Lung (tissue), 11 donors: ENCODE measurements at regions not wholly inside any gene's neighbourhood (a gene's known extent, or its start where the extent isn't known, plus 50 kb on each side); places are given as distances from the start of the nearest gene placed in this dataset.

ENCODE experiments used
- ATAC-seq: fragments of 200-7000 bp; cut with Tn5 transposase; one replicate; pipeline ENCODE4 v1.9.1; 2020; ENCODE audit warnings: moderate number of reproducible peaks; ENCODE audit not compliant: insufficient read depth, low FRiP score
- DNase-seq, 3 donors: peaks; one replicate each; pipeline ENCODE4 v3.0.0-alpha.2; 2013 to 2017
- H3K27ac ChIP-seq, 2 donors: one replicate each; pipeline ENCODE4 v1.5.1; 2013; ENCODE audit warnings: mild to moderate bottlenecking in 2 of 2, moderate library complexity in 2 of 2, control low read depth in 1 of 2, inconsistent platforms in 1 of 2, low read depth in 1 of 2, low read length in 1 of 2
- H3K27me3 ChIP-seq, 3 donors: one replicate each; pipeline ENCODE4 v1.5.1; 2013; ENCODE audit warnings: low read length in 2 of 3; ENCODE audit not compliant: control insufficient read depth in 3 of 3, insufficient read depth in 3 of 3
- H3K36me3 ChIP-seq, 4 donors: one replicate each; pipeline ENCODE4 v1.5.1; 2013; ENCODE audit warnings: low read length in 4 of 4, mild to moderate bottlenecking in 1 of 4, moderate library complexity in 1 of 4; ENCODE audit not compliant: control insufficient read depth in 4 of 4, insufficient read depth in 4 of 4
- H3K4me1 ChIP-seq, 5 donors: one replicate each; pipeline ENCODE4 v1.5.1; 2013; ENCODE audit warnings: low read length in 5 of 5, mild to moderate bottlenecking in 2 of 5, moderate library complexity in 1 of 5; ENCODE audit not compliant: control insufficient read depth in 5 of 5, insufficient read depth in 5 of 5
- H3K4me3 ChIP-seq: one replicate; pipeline ENCODE4 v1.5.1; 2013; ENCODE audit warnings: mild to moderate bottlenecking, control low read depth, moderate library complexity
- H3K9ac ChIP-seq, 2 donors: one replicate each; pipeline ENCODE4 v1.5.1; 2013; ENCODE audit warnings: low read length in 2 of 2, control low read depth in 1 of 2; ENCODE audit not compliant: insufficient read depth in 1 of 2
- H3K9me3 ChIP-seq, 4 donors: one replicate each; pipeline ENCODE4 v1.5.1; 2013; ENCODE audit warnings: low read length in 3 of 4, mild to moderate bottlenecking in 1 of 4, moderate library complexity in 1 of 4; ENCODE audit not compliant: control insufficient read depth in 4 of 4, insufficient read depth in 3 of 4
- WGBS, 2 donors: extraction: QIAGEN DNeasy Blood & Tissue Kit; methylation state at CpG; one replicate each; pipeline ENCODE4 v1.1.7; 2013; 5-methylcytosine and 5-hydroxymethylcytosine counted together
- TF ChIP-seq, protein P1 (sequence below): IDR thresholded peaks from 2 replicates; pipeline ENCODE4 v1.5.1; 2012; ENCODE audit warnings: mild to moderate bottlenecking; ENCODE audit errors: control extremely low read depth, extremely low read depth
- donor health status: control.
- donor health status: control.
- donor health status: Bipolar disorder and iron deficiency.
- donor health status: healthy.
- donor health status: DM: yes; HTN: yes; CAD: no.

DNA sequence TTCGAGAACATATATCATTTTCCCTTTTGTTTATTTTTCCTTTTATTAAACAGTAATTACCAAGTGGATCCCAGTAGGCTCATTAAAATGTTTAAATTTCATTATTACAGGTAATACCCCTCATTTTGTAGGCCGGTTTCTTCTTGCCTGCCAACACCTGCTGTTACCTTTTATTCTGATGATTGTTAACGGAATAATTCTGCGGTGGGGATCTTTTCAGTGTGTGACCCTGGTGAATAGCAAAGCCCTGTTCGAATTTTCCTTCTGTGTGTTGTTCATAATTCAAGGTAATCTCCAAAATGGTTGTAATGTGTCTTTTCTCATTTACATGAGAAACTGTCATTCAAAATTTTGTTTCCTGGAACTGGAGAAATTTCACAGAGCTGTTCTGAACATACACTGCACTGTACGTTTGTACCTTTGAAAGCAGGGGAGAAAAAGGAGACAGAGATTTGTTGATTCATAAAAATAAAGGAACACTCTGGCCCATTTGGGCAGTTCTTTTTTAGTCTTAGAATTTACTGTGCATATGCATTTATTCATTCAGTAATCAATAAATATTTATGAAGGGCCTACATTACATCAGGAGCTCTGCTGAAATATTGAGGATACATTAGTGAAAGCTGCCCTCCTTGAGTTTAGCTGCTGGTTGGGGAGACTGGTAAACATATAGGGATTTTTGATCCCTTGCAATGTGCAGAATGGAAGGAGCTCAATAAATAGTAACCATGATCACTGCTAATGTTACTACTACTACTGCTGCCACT is 502.0 kb downstream of the QKI start:
- no peaks in the 10 kb centered on the region for H3K4me1 ChIP-seq
- no peak overlapping the region for H3K4me3 ChIP-seq
- DNase-seq (no peak), ATAC-seq (no peak)
- no peaks in the 10 kb centered on the region for H3K27me3 ChIP-seq
- TF ChIP-seq, protein P1, sequence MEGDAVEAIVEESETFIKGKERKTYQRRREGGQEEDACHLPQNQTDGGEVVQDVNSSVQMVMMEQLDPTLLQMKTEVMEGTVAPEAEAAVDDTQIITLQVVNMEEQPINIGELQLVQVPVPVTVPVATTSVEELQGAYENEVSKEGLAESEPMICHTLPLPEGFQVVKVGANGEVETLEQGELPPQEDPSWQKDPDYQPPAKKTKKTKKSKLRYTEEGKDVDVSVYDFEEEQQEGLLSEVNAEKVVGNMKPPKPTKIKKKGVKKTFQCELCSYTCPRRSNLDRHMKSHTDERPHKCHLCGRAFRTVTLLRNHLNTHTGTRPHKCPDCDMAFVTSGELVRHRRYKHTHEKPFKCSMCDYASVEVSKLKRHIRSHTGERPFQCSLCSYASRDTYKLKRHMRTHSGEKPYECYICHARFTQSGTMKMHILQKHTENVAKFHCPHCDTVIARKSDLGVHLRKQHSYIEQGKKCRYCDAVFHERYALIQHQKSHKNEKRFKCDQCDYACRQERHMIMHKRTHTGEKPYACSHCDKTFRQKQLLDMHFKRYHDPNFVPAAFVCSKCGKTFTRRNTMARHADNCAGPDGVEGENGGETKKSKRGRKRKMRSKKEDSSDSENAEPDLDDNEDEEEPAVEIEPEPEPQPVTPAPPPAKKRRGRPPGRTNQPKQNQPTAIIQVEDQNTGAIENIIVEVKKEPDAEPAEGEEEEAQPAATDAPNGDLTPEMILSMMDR: no peak
- no peak overlapping the region for H3K9ac ChIP-seq
- no peak overlapping the region for H3K27ac ChIP-seq
- H3K9me3 ChIP-seq: peaks cover 0 to 2% (median 0%) of the 10 kb centered on the region in 4 donors
- no peaks in the 10 kb centered on the region for H3K36me3 ChIP-seq
- WGBS, 2 donors: 88 to 91% methylated on average over 6 of the region's 6 CpGs

DNA sequence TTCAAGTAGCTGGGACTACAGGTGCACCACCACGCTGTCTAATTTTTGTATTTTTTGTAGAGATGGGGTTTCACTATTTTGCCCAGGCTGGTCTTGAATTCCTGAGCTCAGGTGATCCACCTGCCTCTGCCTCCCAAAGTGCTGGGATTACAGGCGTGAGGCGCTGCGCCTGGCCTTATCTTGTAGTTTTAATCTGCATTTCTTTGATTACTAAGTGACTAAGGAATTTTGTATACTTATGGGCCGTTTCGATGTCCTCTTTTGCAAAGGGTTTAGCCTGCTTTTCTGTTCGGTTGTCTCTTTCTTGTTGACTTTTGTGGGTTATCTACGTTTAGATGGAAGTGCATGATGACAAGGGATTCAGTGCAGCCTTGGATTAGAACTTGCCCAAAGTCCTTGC is 500.6 kb downstream of the QKI start:
- Histone ChIP-seq H3K4me3 (no peak overlapping the region), H3K27me3 (no peaks in the 10 kb centered on the region), H3K9me3 (peaks cover 0 to 2% (median 0%) of the 10 kb centered on the region in 4 donors), H3K36me3 (no peaks in the 10 kb centered on the region), H3K27ac (no peak overlapping the region), H3K4me1 (no peaks in the 10 kb centered on the region), H3K9ac (no peak overlapping the region)
- DNase-seq: no peak
- 86% methylated on average over 8 of the region's 8 CpGs for WGBS, 2 donors
- TF ChIP-seq, protein P1: no peak
- ATAC-seq: no peak

DNA sequence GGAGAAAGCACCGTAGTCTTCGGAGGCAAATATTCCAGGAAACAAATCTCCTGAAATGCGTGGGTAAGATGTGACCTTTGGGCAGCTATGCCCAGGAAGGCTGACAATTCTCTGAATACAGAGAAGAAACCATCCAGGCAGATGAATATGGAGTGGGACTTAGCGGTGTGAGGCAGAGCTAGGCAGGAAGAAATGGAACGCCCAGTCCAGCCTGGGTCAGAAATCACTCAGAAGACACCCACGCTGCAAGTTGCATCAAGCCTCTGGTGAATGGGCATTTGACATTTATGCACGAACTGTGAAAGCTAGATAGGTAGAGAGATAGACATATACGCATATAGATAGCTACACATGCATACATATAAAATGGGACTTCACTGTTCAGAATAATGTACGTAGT is 498.5 kb downstream of the QKI start:
- H3K27ac ChIP-seq: no peak overlapping the region
- H3K36me3 ChIP-seq: no peaks in the 10 kb centered on the region
- no peak overlapping the region for H3K9ac ChIP-seq
- no peak for DNase-seq
- H3K9me3 ChIP-seq: peaks cover 0 to 2% (median 0%) of the 10 kb centered on the region in 4 donors
- H3K27me3 ChIP-seq: no peaks in the 10 kb centered on the region
- TF ChIP-seq, protein P1: no peak
- H3K4me1 ChIP-seq: no peaks in the 10 kb centered on the region
- no peak for ATAC-seq
- H3K4me3 ChIP-seq: no peak overlapping the region
- WGBS, 2 donors: 91 to 92% methylated on average over 9 of the region's 9 CpGs
